ENCODE measurements at regions not wholly inside any gene's neighbourhood (a gene's known extent, or its start where the extent isn't known, plus 50 kb on each side); places are given as distances from the start of the nearest gene placed in this dataset.

DNA sequence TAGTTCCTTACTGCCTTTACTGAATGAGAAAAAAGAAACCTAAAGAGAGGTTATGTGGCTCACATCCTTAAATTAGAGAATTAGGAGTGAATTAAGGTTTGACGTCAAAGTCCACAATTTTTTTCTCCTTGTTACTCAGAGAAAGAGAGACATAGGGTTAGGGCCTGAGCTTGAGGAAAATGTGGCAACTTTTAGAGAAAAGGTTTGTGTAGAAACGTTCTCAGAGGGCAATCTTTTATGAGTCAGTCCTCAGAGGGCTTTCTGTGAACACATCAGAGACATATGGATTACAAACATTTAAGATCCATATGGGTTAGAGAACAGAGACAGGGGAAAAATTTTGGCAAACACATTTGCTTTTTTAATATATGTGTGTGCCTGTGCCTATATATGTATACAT lies 242.8 kb downstream of the TGFB2 start:
- TF ChIP-seq, protein P1, sequence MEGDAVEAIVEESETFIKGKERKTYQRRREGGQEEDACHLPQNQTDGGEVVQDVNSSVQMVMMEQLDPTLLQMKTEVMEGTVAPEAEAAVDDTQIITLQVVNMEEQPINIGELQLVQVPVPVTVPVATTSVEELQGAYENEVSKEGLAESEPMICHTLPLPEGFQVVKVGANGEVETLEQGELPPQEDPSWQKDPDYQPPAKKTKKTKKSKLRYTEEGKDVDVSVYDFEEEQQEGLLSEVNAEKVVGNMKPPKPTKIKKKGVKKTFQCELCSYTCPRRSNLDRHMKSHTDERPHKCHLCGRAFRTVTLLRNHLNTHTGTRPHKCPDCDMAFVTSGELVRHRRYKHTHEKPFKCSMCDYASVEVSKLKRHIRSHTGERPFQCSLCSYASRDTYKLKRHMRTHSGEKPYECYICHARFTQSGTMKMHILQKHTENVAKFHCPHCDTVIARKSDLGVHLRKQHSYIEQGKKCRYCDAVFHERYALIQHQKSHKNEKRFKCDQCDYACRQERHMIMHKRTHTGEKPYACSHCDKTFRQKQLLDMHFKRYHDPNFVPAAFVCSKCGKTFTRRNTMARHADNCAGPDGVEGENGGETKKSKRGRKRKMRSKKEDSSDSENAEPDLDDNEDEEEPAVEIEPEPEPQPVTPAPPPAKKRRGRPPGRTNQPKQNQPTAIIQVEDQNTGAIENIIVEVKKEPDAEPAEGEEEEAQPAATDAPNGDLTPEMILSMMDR (IDR thresholded peaks at IDR 0.05), result no peak
- TF ChIP-seq POLR2A (IDR thresholded peaks at IDR 0.05), result no peak

Data from esophagus squamous epithelium (tissue), 4 donors.